Esophagus squamous epithelium (tissue), 4 donors: ENCODE measurements at regions not wholly inside any gene's neighbourhood (a gene's known extent, or its start where the extent isn't known, plus 50 kb on each side); places are given as distances from the start of the nearest gene placed in this dataset.

Source experiments
- POLR2A ChIP-seq, 4 donors: fragments of 450-650 bp; IDR thresholded peaks; one replicate each; pipeline ENCODE4 v1.6.1; 2017; ENCODE audit warnings: antibody characterized with exemption in 4 of 4, mild to moderate bottlenecking in 4 of 4, moderate library complexity in 3 of 4
- TF ChIP-seq, protein P1 (sequence below), 6 experiments: fragments of 450-650 bp in 4 of 6; fragments of 200-600 bp in 2 of 6; sonication (generic) in 2 of 6; IDR thresholded peaks; one replicate each; pipeline ENCODE4 v1.5.1; 2016 to 2019; ENCODE audit warnings: antibody characterized with exemption in 6 of 6, mild to moderate bottlenecking in 4 of 6, moderate library complexity in 4 of 6

- TF ChIP-seq, protein P1, sequence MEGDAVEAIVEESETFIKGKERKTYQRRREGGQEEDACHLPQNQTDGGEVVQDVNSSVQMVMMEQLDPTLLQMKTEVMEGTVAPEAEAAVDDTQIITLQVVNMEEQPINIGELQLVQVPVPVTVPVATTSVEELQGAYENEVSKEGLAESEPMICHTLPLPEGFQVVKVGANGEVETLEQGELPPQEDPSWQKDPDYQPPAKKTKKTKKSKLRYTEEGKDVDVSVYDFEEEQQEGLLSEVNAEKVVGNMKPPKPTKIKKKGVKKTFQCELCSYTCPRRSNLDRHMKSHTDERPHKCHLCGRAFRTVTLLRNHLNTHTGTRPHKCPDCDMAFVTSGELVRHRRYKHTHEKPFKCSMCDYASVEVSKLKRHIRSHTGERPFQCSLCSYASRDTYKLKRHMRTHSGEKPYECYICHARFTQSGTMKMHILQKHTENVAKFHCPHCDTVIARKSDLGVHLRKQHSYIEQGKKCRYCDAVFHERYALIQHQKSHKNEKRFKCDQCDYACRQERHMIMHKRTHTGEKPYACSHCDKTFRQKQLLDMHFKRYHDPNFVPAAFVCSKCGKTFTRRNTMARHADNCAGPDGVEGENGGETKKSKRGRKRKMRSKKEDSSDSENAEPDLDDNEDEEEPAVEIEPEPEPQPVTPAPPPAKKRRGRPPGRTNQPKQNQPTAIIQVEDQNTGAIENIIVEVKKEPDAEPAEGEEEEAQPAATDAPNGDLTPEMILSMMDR (IDR thresholded peaks at IDR 0.05): no peak
- no peak for TF ChIP-seq POLR2A (IDR thresholded peaks at IDR 0.05)
Measured at GRCh38 chr3:56903231-56903782, 101.6 kb upstream of the ARHGEF3 start.
